Choroid plexus epithelial cell (primary cell): ENCODE measurements at regions not wholly inside any gene's neighbourhood (a gene's known extent, or its start where the extent isn't known, plus 50 kb on each side); places are given as distances from the start of the nearest gene placed in this dataset.
"Not testable (repeated sequence)": the region's sequence is repeated elsewhere in the genome, so short reads cannot be mapped to it uniquely, and the experiment has no call there.

Experiments
- DNase-seq: peaks from one replicate; pipeline ENCODE4 v3.0.0-alpha.2; 2010; ENCODE audit warnings: low read depth
- H3K4me3 ChIP-seq: 2 replicates; pipeline ENCODE4 v1.5.1; 2011; ENCODE audit warnings: low read depth, mild to moderate bottlenecking, control low read depth, low read length, moderate library complexity
- TF ChIP-seq, protein P1 (sequence below): conservative IDR thresholded peaks from 2 replicates; pipeline ENCODE4 v1.5.1; 2011; ENCODE audit warnings: low read depth, mild to moderate bottlenecking, control low read depth, inconsistent platforms, low read length, moderate library complexity

DNA sequence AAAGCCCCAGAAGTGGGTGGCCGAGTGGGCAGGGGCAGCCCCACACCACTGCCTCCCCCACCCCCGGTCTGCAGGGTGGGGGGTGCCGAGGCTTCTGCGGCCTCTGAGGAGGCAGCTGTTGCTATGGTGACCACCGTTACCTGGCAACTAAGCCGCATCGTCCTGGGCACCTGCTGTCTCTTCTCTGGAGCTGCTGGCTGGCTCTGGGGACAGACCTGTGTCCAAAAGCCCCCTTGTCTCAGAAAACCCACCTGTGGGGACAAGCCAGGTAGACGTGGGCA is 79.9 kb upstream of the PRR5 start:
- H3K4me3 ChIP-seq, result no peak overlapping the region
- TF ChIP-seq, protein P1, sequence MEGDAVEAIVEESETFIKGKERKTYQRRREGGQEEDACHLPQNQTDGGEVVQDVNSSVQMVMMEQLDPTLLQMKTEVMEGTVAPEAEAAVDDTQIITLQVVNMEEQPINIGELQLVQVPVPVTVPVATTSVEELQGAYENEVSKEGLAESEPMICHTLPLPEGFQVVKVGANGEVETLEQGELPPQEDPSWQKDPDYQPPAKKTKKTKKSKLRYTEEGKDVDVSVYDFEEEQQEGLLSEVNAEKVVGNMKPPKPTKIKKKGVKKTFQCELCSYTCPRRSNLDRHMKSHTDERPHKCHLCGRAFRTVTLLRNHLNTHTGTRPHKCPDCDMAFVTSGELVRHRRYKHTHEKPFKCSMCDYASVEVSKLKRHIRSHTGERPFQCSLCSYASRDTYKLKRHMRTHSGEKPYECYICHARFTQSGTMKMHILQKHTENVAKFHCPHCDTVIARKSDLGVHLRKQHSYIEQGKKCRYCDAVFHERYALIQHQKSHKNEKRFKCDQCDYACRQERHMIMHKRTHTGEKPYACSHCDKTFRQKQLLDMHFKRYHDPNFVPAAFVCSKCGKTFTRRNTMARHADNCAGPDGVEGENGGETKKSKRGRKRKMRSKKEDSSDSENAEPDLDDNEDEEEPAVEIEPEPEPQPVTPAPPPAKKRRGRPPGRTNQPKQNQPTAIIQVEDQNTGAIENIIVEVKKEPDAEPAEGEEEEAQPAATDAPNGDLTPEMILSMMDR, result no peak
- no peak for DNase-seq

DNA sequence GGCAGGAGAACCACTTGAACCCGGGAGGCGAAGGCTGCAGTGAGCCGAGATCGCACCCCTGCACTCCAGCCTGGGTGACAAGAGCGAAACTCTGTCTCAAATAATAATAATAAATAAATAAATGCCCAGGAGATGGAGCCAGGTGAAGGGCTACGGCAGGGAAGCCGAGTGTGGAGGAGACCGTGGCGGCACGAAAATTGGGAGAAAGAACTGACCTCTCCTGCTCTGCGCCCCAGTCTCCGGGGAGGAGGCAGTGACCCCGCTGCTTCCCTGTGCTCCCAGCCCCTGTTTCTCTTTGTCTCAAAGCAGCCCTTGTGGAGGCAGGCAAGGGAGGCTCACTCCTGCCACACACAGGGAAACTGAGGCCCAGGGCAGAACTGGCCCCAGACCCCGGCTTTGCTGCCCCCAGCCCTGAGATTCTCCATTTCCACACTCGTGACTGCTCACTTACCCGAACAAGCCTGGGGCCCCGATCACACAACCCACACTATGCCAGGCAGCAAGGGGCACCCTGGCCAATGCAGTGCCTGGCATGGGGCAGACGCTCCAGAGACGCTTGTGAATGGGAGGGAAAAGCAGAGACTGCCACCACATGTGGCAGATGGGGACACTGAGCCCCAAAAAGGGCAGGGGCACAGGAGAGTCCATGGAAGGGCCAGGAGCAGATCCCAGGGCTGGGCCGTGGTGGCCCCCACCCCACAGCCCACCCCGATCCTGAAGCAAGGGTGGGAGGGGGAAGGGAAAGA is 80.4 kb upstream of the PRR5 start:
- TF ChIP-seq, protein P1, result no peak
- DNase-seq, result no peak
- no peak overlapping the region for H3K4me3 ChIP-seq

DNA sequence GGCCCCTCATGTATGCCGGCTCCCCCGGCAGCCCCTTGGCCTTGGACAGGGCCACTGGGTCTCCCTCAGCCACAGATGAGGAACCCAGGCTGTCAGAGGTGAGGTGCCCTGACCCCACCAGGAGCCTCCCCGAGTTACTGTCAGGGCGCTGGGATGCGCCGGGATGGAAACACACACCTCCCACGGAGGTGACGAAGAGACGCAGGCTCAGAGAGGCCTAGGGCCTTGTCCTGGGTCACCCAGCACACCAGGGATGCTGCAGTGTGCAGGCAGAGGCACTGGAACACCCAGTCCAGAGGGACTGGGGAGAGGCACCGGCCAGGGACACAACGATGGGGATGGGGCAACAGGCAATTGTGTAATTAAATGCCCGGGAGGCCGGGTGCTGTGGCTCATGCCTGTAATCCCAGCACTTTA is 81.2 kb upstream of the PRR5 start:
- no peak for DNase-seq
- H3K4me3 ChIP-seq, result no peak overlapping the region
- TF ChIP-seq, protein P1, result no peak

DNA sequence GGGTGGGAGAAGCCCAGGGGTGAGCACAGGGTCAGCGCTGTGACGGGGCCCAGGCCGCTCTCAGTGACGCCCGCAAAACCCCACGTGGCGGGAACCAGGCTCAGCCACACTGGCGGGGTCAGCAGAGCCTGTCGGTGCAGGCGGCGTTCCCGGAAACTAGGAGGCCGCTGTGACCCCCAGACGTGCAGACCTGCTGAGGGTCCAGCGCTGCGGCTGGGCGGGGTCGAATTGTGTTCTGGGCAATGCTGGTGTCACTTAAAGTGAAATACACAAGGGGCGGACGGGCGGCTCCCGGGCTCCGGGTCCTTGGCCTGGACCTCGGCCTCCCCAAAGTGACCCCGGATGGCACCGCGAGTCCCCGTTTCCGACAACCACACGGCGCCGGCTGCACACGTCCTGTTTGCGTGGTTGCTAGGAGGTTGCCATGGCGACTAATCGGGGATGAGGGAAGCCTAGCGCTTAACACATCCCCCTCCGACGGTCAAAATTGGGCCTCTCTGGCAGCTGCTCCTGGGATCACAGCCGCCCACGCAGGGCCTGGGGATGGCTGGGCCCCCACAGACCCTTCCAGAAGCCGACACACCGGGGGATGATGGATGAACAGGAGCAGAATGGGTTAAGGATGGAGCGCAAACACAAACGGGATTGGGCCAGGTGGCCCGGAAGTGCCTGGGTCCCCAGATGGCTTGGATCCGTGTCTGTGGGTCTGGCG is 81.7 kb upstream of the PRR5 start:
- peak; percentile 61 for DNase-seq
- no peak overlapping the region for H3K4me3 ChIP-seq
- TF ChIP-seq, protein P1, result no peak

DNA sequence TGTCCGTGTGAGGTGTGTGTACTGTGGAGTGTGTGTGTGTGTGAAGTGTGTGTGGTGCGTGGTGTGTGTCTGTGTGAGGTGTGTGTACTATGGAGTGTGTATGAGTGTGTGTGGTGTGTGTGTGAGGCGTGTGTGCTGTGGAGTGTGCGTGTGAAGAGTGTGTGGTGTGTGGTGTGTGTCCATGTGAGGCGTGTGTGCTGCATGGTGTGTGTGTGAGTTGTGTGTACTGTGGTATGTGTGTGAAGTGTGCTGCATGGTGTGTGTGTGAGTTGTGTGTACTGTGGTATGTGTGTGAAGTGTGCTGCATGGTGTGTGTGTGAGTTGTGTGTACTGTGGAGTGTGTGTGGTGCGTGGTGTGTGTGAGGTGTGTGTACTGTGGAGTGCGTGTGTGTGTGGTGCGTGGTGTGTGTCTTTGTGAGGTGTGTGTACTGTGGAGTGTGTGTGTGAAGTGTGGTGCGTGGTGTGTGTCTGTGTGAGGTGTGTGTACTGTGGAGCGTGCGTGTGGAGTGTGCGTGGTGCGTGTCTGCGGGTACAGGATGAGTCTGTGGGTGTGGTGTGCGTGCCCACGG is 82.4 kb upstream of the PRR5 start:
- H3K4me3 ChIP-seq, DNase-seq: not testable (repeated sequence)

DNA sequence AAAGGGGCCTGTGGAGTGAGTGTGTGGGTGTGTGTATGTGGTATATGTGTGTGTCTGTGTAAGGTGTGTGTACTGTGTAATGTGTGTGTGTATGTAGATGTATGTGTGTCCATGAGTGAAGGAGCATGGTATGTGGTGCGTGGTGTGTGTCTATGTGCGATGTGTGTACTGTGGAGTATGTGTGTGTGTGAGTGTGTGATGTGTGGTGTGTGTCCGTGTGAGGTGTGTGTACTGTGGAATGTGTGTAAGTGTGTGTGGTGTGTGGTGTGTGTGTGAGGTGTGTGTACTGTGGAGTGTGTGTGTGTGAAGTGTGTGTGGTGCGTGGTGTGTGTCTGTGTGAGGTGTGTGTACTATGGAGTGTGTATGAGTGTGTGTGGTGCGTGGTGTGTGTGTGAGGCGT is 83.1 kb upstream of the PRR5 start:
- not testable (repeated sequence) for DNase-seq, H3K4me3 ChIP-seq

DNA sequence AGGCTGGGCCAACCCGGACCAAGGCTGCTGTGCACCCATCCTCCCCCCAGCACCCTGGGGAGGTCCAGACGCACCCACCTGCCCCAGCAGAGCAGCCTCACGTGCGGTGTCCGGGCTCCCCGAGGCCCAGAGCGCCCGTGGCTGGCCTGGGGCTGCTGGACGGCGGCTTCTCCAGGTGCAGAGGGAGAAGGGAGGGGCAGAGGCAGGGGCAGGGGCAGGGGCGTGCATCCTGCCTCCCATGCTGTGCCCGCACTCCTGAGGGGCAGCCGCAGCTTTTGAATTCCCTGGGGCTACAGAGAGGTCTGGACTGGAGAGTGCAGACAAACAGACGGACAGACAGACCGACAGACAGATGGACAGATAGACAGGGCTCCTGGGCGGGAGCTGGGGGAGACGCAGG is 83.6 kb upstream of the PRR5 start:
- TF ChIP-seq, protein P1, result no peak
- no peak for DNase-seq
- no peak overlapping the region for H3K4me3 ChIP-seq

DNA sequence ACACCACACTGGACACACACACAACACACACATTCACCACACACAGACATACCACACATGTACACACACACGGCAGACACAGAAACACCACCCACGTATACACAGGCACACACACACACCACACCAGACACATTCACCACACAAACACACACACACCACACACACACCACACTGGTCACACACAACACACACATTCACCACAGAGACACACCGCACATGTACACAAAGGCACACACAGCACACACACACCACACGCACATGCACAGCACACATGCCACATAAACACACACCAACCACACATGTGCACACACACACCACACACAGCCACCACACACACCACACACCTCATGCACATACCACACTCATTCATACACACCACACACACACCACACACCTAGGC is 84.2 kb upstream of the PRR5 start:
- TF ChIP-seq, protein P1, result no peak
- no peak for DNase-seq
- H3K4me3 ChIP-seq, result no peak overlapping the region
